Small intestine (tissue), 7 donors: ENCODE measurements at regions not wholly inside any gene's neighbourhood (a gene's known extent, or its start where the extent isn't known, plus 50 kb on each side); places are given as distances from the start of the nearest gene placed in this dataset.

Experiments used
- DNase-seq, 2 donors: peaks; one replicate each; pipeline versions ENCODE4 v3.0.0 to v3.0.0-alpha.2; 2013
- FAIRE-seq: peaks from 2 replicates; lab custom pipeline; 2012; peaks lifted over from hg19 to GRCh38; lab: Jason Lieb, UNC
- H3K27ac ChIP-seq, 3 donors: one replicate each; pipeline ENCODE4 v1.5.1; 2013; ENCODE audit warnings: low read length in 2 of 3, mild to moderate bottlenecking in 2 of 3, control low read depth in 1 of 3, inconsistent platforms in 1 of 3, low read depth in 1 of 3, moderate library complexity in 1 of 3
- H3K27me3 ChIP-seq, 3 donors: one replicate each; pipeline ENCODE4 v1.6.1; 2013; ENCODE audit warnings: low read length in 3 of 3, inconsistent platforms in 1 of 3; ENCODE audit not compliant: control insufficient read depth in 3 of 3, insufficient read depth in 3 of 3
- H3K36me3 ChIP-seq, 3 donors: one replicate each; pipeline ENCODE4 v1.6.1; 2013; ENCODE audit warnings: low read length in 3 of 3, inconsistent platforms in 1 of 3, low read depth in 1 of 3, mild to moderate bottlenecking in 1 of 3, moderate library complexity in 1 of 3; ENCODE audit not compliant: control insufficient read depth in 3 of 3, insufficient read depth in 2 of 3
- H3K4me1 ChIP-seq, 3 donors: one replicate each; pipeline ENCODE4 v1.6.1; 2013; ENCODE audit warnings: low read length in 2 of 3, inconsistent platforms in 1 of 3, low read depth in 1 of 3, mild to moderate bottlenecking in 1 of 3, moderate library complexity in 1 of 3; ENCODE audit not compliant: control insufficient read depth in 3 of 3, insufficient read depth in 2 of 3
- H3K4me3 ChIP-seq, 3 donors: one replicate each; pipeline ENCODE4 v1.5.1; 2013; ENCODE audit warnings: low read length in 3 of 3, control low read depth in 1 of 3, inconsistent platforms in 1 of 3, low read depth in 1 of 3, mild to moderate bottlenecking in 1 of 3, moderate library complexity in 1 of 3
- H3K9me3 ChIP-seq, 2 donors: one replicate each; pipeline ENCODE4 v1.6.1; 2013; ENCODE audit warnings: low read depth in 1 of 2, low read length in 1 of 2; ENCODE audit not compliant: control insufficient read depth in 2 of 2, insufficient read depth in 1 of 2
- WGBS, 3 donors: extraction: QIAGEN DNeasy Blood & Tissue Kit; methylation state at CpG; one replicate each; pipeline ENCODE4 v1.1.7; 2013; 5-methylcytosine and 5-hydroxymethylcytosine counted together
- donor health status: healthy with polysubstance abuse.
- donor health status: control.
- donor health status: control.
- donor health status: Bipolar disorder and iron deficiency.
- donor health status: healthy.

DNA sequence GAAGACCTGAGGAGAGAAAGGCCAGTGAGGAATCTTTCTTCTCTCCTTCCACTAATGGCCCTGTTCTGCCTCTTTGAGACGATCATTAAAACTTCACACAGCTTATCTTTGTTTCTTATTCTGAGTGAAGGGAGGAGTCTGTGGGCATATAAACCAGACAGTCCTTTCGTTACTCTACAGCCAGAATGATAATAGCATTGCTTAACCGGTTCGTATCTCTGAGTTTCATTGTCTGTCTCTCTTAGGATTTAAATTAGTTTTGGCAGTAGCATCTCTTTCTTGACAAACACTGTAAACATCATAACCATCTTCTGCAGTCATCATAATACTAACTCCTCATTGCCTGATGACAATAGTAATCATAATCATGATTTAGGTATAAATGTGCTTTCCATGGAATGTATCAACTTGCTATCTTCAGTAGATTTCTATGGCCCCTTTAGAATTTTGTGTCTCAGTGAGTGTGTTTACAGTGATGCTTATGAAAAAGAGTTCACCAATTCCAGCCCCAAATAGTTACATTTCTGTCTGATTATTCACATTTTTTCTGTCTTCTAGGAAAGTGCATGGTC lies 618.8 kb upstream of the KLF4 start:
- whole genome bisulfite sequencing, 3 donors, result 8 to 42% (median 37%) methylated on average over 4 of the region's 4 CpGs
- no peaks in the 10 kb centered on the region for H3K27me3 ChIP-seq
- no peak for FAIRE-seq
- DNase-seq, result peak in 1 of 2 donors; percentile 16
- no peak overlapping the region for H3K4me3 ChIP-seq
- no peaks in the 10 kb centered on the region for H3K9me3 ChIP-seq
- H3K36me3 ChIP-seq, result no peaks in the 10 kb centered on the region
- no peak overlapping the region for H3K27ac ChIP-seq
- peaks cover 0 to 8% (median 0%) of the 10 kb centered on the region in 3 donors for H3K4me1 ChIP-seq

DNA sequence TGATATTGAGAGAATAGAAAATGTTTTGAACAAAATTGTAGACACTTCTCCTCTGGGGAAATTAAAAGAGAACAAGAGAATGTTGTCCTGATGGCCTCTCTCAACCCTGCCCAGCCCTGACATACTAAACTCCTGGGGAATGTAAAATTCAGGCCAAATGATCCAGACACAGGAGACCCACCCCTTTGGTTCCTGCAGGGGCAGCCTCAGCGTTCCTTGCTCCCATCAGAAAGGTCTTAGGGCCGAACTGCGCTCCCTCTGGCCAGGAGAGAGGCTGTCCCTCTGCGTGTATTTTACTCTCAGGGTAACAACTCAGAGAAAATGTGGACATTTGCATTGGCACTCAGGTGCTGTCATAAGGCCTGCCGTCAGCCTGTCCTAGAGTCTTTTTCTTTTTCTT lies 616.3 kb upstream of the KLF4 start:
- H3K9me3 ChIP-seq, result no peaks in the 10 kb centered on the region
- WGBS, 3 donors, result 76 to 81% (median 78%) methylated on average over 5 of the region's 5 CpGs
- DNase-seq (no peak), FAIRE-seq (no peak)
- no peaks in the 10 kb centered on the region for H3K36me3 ChIP-seq
- no peaks in the 10 kb centered on the region for H3K27me3 ChIP-seq
- peaks cover 0 to 8% (median 0%) of the 10 kb centered on the region in 3 donors for H3K4me1 ChIP-seq
- H3K27ac ChIP-seq, result no peak overlapping the region
- H3K4me3 ChIP-seq, result no peak overlapping the region

DNA sequence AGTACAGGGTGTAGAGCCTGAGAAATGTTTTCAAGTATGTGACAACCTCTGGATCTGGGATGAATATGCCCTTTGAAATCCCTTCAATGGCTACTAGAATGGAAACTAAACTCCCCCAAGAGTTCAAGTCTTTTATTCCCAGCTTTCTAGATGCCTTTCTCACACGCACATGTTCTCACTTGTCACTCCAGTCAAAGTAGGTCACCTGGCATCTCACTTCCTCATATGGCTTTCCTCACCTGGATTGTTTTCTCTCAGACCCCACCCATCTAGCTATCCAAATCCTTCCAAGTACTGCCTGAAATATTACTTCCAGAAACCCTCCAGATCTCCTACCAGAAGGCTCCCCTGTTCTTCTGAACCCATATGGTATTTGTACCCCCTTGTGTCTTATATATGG lies 615.4 kb upstream of the KLF4 start:
- H3K9me3 ChIP-seq, result no peaks in the 10 kb centered on the region
- no peak for FAIRE-seq
- H3K27me3 ChIP-seq, result no peaks in the 10 kb centered on the region
- DNase-seq, result peak in 1 of 2 donors; percentile 23
- WGBS, 3 donors, result 81 to 95% (median 89%) methylated on average over 1 of the region's 1 CpG
- no peak overlapping the region for H3K4me3 ChIP-seq
- H3K36me3 ChIP-seq, result no peaks in the 10 kb centered on the region
- peaks cover 0 to 8% (median 0%) of the 10 kb centered on the region in 3 donors for H3K4me1 ChIP-seq
- no peak overlapping the region for H3K27ac ChIP-seq

DNA sequence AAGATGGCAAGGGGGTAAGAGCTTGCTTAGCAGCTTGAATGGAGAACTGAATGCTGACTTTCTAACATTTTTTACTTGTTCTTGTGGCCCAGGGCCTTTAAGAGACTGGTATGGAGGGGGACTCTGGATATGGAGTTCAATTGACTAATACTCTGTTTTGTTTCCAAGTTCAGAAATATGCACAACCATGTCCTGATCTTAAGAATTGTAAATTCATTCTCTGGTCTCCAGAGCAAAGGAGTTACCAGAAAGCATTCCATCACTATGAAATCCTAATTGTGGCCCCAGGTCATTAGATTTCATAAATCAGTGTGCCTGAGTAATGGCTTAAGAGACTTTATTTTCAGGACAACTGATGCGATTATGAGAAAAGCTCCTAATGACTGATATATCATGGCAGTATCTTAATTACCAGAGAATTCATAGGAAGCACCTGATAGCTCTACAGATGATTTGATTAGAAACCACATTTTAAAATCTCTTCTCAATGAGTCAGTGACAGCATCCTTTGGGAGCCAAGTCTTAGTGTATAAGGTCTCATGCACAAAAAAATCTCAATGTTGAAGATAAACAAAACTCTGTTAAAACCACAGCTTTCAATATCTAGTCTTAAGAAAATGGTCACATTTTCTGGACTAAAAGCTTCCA lies 613.6 kb upstream of the KLF4 start:
- H3K36me3 ChIP-seq, result no peaks in the 10 kb centered on the region
- no peaks in the 10 kb centered on the region for H3K9me3 ChIP-seq
- H3K4me1 ChIP-seq, result no peaks in the 10 kb centered on the region
- no peak overlapping the region for H3K27ac ChIP-seq
- H3K27me3 ChIP-seq, result no peaks in the 10 kb centered on the region
- DNase-seq, result no peak
- no peak for FAIRE-seq
- no peak overlapping the region for H3K4me3 ChIP-seq
- whole genome bisulfite sequencing, 3 donors, result 88 to 92% (median 90%) methylated on average over 1 of the region's 1 CpG

DNA sequence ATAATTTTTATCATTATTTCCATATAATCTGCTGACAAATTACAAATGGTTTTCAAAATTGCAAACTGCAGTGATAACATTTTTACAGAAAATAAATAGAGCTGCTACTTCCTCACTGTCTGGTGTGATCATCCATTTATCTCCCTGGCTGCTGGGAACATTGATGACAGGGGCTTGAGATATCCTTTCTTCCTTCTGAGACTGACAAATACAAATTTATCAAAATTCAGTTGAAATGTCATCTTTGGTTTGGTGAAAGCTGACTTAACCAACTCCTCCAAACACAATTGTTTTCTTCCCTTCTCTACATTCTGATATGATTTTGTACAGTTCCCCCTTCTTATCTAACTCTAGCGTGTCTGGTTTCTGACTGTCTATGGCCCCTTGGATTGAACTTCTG lies 611.8 kb upstream of the KLF4 start:
- DNase-seq (no peak), FAIRE-seq (no peak)
- H3K4me3 ChIP-seq, result no peak overlapping the region
- H3K4me1 ChIP-seq, result no peaks in the 10 kb centered on the region
- no peaks in the 10 kb centered on the region for H3K36me3 ChIP-seq
- no peaks in the 10 kb centered on the region for H3K27me3 ChIP-seq
- H3K9me3 ChIP-seq, result no peaks in the 10 kb centered on the region
- H3K27ac ChIP-seq, result no peak overlapping the region
- 68 to 86% (median 68%) methylated on average over 1 of the region's 1 CpG for WGBS, 3 donors

DNA sequence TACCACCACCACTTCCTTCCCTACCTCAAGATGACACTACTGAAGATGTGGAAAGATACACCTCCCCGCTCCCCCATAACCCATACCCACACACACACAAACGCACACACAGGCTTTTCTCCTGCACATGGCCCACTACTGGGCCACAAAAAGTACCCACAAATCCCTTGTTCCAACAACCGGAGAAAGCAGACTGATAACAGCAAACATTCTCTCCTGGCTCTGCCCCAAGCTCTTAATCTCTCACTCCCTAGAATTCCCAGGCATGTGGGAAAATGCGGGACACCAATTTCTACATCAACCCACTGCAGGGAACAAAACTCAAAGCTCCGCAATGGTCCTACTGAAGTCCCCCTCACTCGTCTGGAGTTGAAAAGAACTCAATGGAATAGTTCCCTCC lies 611.0 kb upstream of the KLF4 start:
- H3K4me1 ChIP-seq, result no peaks in the 10 kb centered on the region
- no peaks in the 10 kb centered on the region for H3K36me3 ChIP-seq
- WGBS, 3 donors, result 58 to 69% (median 69%) methylated on average over 6 of the region's 6 CpGs
- no peaks in the 10 kb centered on the region for H3K9me3 ChIP-seq
- no peaks in the 10 kb centered on the region for H3K27me3 ChIP-seq
- DNase-seq (no peak), FAIRE-seq (no peak)
- no peak overlapping the region for H3K4me3 ChIP-seq
- no peak overlapping the region for H3K27ac ChIP-seq

DNA sequence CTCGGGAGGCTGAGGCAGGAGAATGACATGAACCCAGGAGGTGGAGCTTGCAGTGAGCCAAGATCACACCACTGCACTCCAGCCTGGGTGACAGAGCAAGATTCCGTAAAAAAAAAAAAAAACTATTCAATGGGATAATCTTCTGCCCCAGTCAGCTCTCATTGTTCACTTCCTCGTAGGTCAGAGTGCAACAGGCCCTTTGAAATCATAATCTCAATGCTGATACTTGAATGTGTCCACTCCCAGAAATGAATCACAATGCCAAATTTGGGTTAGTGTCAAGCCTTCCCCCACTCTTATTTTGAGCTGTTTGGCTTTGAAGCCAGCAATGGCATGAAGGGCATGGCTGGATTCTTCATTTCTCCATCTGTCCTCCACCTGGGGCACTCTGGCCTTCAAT lies 610.3 kb upstream of the KLF4 start:
- WGBS, 3 donors, result 20 to 57% (median 26%) methylated on average over 3 of the region's 3 CpGs
- Histone ChIP-seq H3K4me1 (peaks cover 0 to 2% (median 0%) of the 10 kb centered on the region in 3 donors), H3K9me3 (no peaks in the 10 kb centered on the region), H3K27ac (no peak overlapping the region), H3K27me3 (no peaks in the 10 kb centered on the region), H3K4me3 (no peak overlapping the region), H3K36me3 (no peaks in the 10 kb centered on the region)
- DNase-seq (peak; percentile 9 to 76), FAIRE-seq (no peak)

DNA sequence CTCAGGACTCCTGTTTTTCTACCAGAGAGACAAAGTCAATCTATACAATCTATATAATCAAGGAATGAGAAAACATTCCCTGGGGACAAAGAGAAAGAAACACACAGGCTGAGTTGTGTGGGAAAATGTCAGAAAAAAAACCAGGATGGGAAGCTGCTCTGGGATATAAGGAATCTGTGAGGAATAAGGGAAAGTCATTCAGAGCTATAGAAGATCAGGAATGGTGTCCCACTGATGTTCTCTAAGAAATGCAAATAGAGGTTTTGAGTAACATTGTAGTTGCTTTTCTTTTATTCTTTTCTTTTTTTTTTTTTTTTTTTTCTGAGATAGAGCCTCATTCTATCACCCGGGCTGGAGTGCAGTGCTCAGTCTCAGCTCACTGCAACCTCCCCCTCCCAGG lies 605.9 kb upstream of the KLF4 start:
- no peak overlapping the region for H3K27ac ChIP-seq
- 73 to 90% (median 88%) methylated on average over 1 of the region's 1 CpG for WGBS, 3 donors
- H3K4me1 ChIP-seq, result peaks cover 0 to 5% (median 2%) of the 10 kb centered on the region in 3 donors
- DNase-seq, result no peak
- no peak overlapping the region for H3K4me3 ChIP-seq
- H3K9me3 ChIP-seq, result peaks cover 0 to 10% of the 10 kb centered on the region in 2 donors
- H3K36me3 ChIP-seq, result no peaks in the 10 kb centered on the region
- H3K27me3 ChIP-seq, result no peaks in the 10 kb centered on the region
- no peak for FAIRE-seq

DNA sequence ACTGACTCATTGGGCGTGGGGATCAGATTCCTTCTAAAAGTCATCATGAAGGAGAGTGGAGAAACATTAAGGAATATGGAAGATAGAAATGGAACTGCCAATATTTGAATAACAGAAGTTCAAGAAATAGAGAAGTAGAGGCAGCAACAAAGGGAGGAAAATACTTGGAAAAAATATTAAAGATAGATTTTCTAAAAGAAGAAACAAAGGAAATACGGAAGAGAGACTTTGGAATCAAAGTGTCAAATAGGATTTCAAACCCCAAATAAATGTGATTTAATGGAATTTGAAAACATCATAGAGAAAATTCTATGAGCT lies 605.1 kb upstream of the KLF4 start:
- DNase-seq (no peak), FAIRE-seq (peak; percentile 10)
- peaks cover 0 to 5% (median 2%) of the 10 kb centered on the region in 3 donors for H3K4me1 ChIP-seq
- H3K9me3 ChIP-seq, result peaks cover 0 to 10% of the 10 kb centered on the region in 2 donors
- no peaks in the 10 kb centered on the region for H3K27me3 ChIP-seq
- no peaks in the 10 kb centered on the region for H3K36me3 ChIP-seq
- H3K4me3 ChIP-seq, result no peak overlapping the region
- 85 to 87% (median 85%) methylated on average over 2 of the region's 2 CpGs for WGBS, 3 donors
- H3K27ac ChIP-seq, result no peak overlapping the region
